ENCODE measurements at regions not wholly inside any gene's neighbourhood (a gene's known extent, or its start where the extent isn't known, plus 50 kb on each side); places are given as distances from the start of the nearest gene placed in this dataset.

- TF ChIP-seq CTCF (IDR thresholded peaks at IDR 0.05) (no peak), REST (IDR thresholded peaks at IDR 0.05; ENCODE audit: insufficient read depth in 1 of 2, low read depth in 2 of 2, low read length in 1 of 2) (no peak), POLR2AphosphoS5 (IDR thresholded peaks at IDR 0.05; ENCODE audit: low read depth, low read length) (no peak)
Measured at GRCh38 chr2:49251766-49252165, 97.5 kb upstream of the FSHR start.

All from Panc1 (cell line).